Mucosa of rectum (tissue), 2 donors: ENCODE measurements at regions not wholly inside any gene's neighbourhood (a gene's known extent, or its start where the extent isn't known, plus 50 kb on each side); places are given as distances from the start of the nearest gene placed in this dataset.

ENCODE experiments used
- H3K27ac ChIP-seq, 2 donors: one replicate each; pipeline ENCODE4 v1.7.0; 2013; ENCODE audit warnings: inconsistent platforms in 2 of 2, low read depth in 2 of 2, low read length in 2 of 2
- H3K27me3 ChIP-seq, 2 donors: one replicate each; pipeline ENCODE4 v1.7.0; 2013; ENCODE audit warnings: low read length in 2 of 2; ENCODE audit not compliant: control insufficient read depth in 2 of 2, insufficient read depth in 2 of 2
- H3K36me3 ChIP-seq, 2 donors: one replicate each; pipeline ENCODE4 v1.7.0; 2013; ENCODE audit warnings: low read length in 2 of 2; ENCODE audit not compliant: control insufficient read depth in 2 of 2, insufficient read depth in 2 of 2
- H3K4me1 ChIP-seq, 2 donors: one replicate each; pipeline ENCODE4 v1.7.0; 2013; ENCODE audit warnings: low read length in 2 of 2, mild to moderate bottlenecking in 1 of 2; ENCODE audit not compliant: control insufficient read depth in 2 of 2, insufficient read depth in 2 of 2
- H3K4me3 ChIP-seq, 2 donors: one replicate each; pipeline ENCODE4 v1.7.0; 2013; ENCODE audit warnings: low read length in 2 of 2
- H3K9ac ChIP-seq, 2 donors: one replicate each; pipeline ENCODE4 v1.7.0; 2013; ENCODE audit warnings: low read length in 2 of 2, low read depth in 1 of 2, mild to moderate bottlenecking in 1 of 2
- H3K9me3 ChIP-seq, 2 donors: one replicate each; pipeline ENCODE4 v1.7.0; 2013; ENCODE audit warnings: low read length in 2 of 2; ENCODE audit not compliant: control insufficient read depth in 2 of 2
- donor health status: healthy.
- donor health status: Normal muscosa, but diverticular disease.

GRCh38 chr13:91100944-91101343 lies 246.5 kb upstream of the MIR17HG start:
- no peaks in the 10 kb centered on the region for H3K4me1 ChIP-seq
- H3K27me3 ChIP-seq, result no peaks in the 10 kb centered on the region
- H3K36me3 ChIP-seq, result no peaks in the 10 kb centered on the region
- H3K27ac ChIP-seq, result no peak overlapping the region
- H3K4me3 ChIP-seq, result no peak overlapping the region
- H3K9ac ChIP-seq, result no peak overlapping the region
- no peaks in the 10 kb centered on the region for H3K9me3 ChIP-seq

GRCh38 chr13:91101381-91101780 lies 246.1 kb upstream of the MIR17HG start:
- Histone ChIP-seq H3K27ac (no peak overlapping the region), H3K27me3 (no peaks in the 10 kb centered on the region), H3K4me3 (no peak overlapping the region), H3K9ac (no peak overlapping the region), H3K9me3 (no peaks in the 10 kb centered on the region), H3K36me3 (no peaks in the 10 kb centered on the region), H3K4me1 (no peaks in the 10 kb centered on the region)

GRCh38 chr13:91105270-91105669 lies 242.2 kb upstream of the MIR17HG start:
- H3K36me3 ChIP-seq, result no peaks in the 10 kb centered on the region

GRCh38 chr13:91106565-91106964 lies 240.9 kb upstream of the MIR17HG start:
- no peak overlapping the region for H3K4me3 ChIP-seq
- H3K9ac ChIP-seq, result no peak overlapping the region
- no peaks in the 10 kb centered on the region for H3K27me3 ChIP-seq
- no peaks in the 10 kb centered on the region for H3K4me1 ChIP-seq
- no peaks in the 10 kb centered on the region for H3K36me3 ChIP-seq
- no peaks in the 10 kb centered on the region for H3K9me3 ChIP-seq
- no peak overlapping the region for H3K27ac ChIP-seq

More at GRCh38 chr13:91105270-91105669, 242.2 kb upstream of the MIR17HG start:
- Histone ChIP-seq H3K4me1 (no peaks in the 10 kb centered on the region), H3K9ac (no peak overlapping the region), H3K27ac (no peak overlapping the region), H3K9me3 (no peaks in the 10 kb centered on the region), H3K27me3 (no peaks in the 10 kb centered on the region), H3K4me3 (no peak overlapping the region)

- H3K4me1 ChIP-seq, result no peaks in the 10 kb centered on the region
- no peaks in the 10 kb centered on the region for H3K36me3 ChIP-seq
- no peak overlapping the region for H3K9ac ChIP-seq
- no peaks in the 10 kb centered on the region for H3K9me3 ChIP-seq
- no peak overlapping the region for H3K27ac ChIP-seq
- no peaks in the 10 kb centered on the region for H3K27me3 ChIP-seq
- H3K4me3 ChIP-seq, result no peak overlapping the region
Measured at GRCh38 chr13:91108315-91108714, 239.2 kb upstream of the MIR17HG start.

- Histone ChIP-seq H3K9ac (no peak overlapping the region), H3K27me3 (no peaks in the 10 kb centered on the region), H3K4me1 (no peaks in the 10 kb centered on the region), H3K27ac (no peak overlapping the region), H3K9me3 (no peaks in the 10 kb centered on the region), H3K36me3 (no peaks in the 10 kb centered on the region), H3K4me3 (no peak overlapping the region)
Measured at GRCh38 chr13:91111476-91112200, 235.8 kb upstream of the MIR17HG start.

GRCh38 chr13:91112201-91112923 lies 235.1 kb upstream of the MIR17HG start:
- Histone ChIP-seq H3K27me3 (no peaks in the 10 kb centered on the region), H3K4me1 (no peaks in the 10 kb centered on the region), H3K27ac (no peak overlapping the region), H3K4me3 (no peak overlapping the region), H3K9me3 (no peaks in the 10 kb centered on the region), H3K9ac (no peak overlapping the region), H3K36me3 (no peaks in the 10 kb centered on the region)

- H3K27me3 ChIP-seq, result no peaks in the 10 kb centered on the region
- H3K36me3 ChIP-seq, result no peaks in the 10 kb centered on the region
- no peaks in the 10 kb centered on the region for H3K9me3 ChIP-seq
- no peak overlapping the region for H3K27ac ChIP-seq
- H3K4me1 ChIP-seq, result no peaks in the 10 kb centered on the region
- no peak overlapping the region for H3K4me3 ChIP-seq
- no peak overlapping the region for H3K9ac ChIP-seq
Measured at GRCh38 chr13:91112924-91113277, 234.6 kb upstream of the MIR17HG start.

- no peaks in the 10 kb centered on the region for H3K36me3 ChIP-seq
- no peak overlapping the region for H3K4me3 ChIP-seq
- no peak overlapping the region for H3K27ac ChIP-seq
- H3K27me3 ChIP-seq, result no peaks in the 10 kb centered on the region
- no peaks in the 10 kb centered on the region for H3K9me3 ChIP-seq
- H3K9ac ChIP-seq, result no peak overlapping the region
- H3K4me1 ChIP-seq, result no peaks in the 10 kb centered on the region
Measured at GRCh38 chr13:91115776-91116175, 231.7 kb upstream of the MIR17HG start.

- Histone ChIP-seq H3K27ac (no peak overlapping the region), H3K9me3 (no peaks in the 10 kb centered on the region), H3K36me3 (no peaks in the 10 kb centered on the region), H3K27me3 (no peaks in the 10 kb centered on the region), H3K4me3 (no peak overlapping the region), H3K4me1 (no peaks in the 10 kb centered on the region), H3K9ac (no peak overlapping the region)
Measured at GRCh38 chr13:91117351-91117750, 230.1 kb upstream of the MIR17HG start.
